ENCODE measurements at regions not wholly inside any gene's neighbourhood (a gene's known extent, or its start where the extent isn't known, plus 50 kb on each side); places are given as distances from the start of the nearest gene placed in this dataset.
"Not testable (repeated sequence)": the region's sequence is repeated elsewhere in the genome, so short reads cannot be mapped to it uniquely, and the experiment has no call there.

DNA sequence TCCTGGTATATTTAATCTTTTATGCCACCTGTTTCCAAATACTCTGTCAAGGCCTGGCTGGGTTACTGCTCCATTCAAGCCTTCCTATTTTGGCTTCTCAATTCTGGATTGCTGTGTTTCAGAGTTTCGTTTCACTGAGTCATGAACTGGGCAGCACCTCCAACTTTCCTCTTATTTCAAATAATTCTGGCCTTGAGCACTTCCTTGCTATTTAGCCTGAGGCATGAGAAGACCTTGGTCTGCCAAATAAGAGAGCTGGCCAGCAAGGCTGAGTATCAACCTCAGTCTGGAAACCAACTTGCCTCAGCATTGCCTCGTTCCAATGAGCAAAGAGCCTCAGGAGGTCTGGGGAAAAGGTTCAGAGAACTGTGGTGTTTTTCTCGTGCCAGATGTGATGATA, 66.6 kb downstream of the TNFAIP3 start:
- DNase-seq: peak in 8 of 56 donors; percentile 8 to 48 (median 20)

DNA sequence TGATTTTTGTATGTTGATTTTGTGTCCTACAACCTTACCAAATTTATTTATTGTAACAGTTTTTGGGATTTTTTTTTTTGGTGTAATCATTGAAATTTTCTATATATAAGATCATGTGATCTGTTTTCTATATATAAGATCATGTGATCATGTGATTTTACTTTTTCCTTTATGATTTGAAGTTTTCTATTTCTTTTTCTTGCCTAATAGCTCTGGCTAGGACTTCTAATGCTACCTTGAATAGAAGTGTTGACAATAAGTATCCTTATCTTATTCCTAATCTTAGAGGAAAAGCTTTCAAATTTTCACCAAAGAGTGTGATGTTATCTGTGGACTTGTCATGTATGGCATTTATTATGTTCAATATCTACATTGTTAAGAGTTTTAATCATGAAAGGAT, 69.7 kb downstream of the TNFAIP3 start:
- no peak for DNase-seq

DNA sequence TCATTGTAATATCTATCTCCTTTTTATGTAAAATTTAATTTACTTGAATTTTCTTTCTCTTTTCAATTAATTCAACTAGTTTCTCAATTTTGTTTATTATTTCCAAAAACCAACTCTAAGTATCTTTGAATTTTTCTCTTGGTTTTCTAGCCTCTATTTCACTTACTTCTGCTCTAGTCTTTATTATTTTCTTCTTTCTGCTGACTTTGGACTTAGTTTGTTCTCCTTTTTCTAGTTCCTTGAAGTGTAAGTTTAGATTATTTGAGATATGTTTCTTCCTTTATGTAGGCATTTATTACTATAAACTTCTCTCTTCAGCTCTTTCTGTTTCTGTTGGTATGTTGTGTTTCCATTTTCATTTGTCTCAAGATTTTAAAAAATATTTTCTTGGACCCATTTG, 70.8 kb downstream of the TNFAIP3 start:
- no peak for DNase-seq

DNA sequence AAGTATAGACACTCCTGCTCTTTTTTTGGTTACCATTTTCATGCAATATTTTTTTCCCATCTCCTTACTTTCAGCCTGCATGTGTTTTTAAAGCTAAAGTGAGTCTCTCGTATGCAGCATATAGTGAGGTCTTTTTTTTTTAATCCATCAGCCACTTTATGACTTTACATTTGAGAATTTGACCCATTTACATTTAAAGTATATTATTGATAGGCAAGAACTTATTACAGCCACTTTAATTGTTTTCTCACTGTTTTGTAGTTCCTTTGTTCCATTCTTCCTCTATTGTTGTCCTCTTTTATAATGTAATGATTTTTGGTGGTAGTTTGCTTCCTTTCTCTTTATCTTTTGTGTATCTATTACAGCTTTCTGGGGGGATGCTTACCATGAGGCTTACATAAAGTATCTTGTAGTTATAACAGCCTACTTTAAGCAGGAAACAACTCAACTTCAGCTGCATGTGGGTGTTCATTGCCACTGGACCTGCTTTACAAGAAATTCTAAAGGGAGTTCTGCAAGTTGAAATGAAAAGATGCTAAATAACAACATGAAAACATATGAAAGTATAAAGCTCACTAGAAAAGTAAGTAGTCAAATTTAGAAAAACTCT, 71.8 kb downstream of the TNFAIP3 start:
- DNase-seq: no peak

DNA sequence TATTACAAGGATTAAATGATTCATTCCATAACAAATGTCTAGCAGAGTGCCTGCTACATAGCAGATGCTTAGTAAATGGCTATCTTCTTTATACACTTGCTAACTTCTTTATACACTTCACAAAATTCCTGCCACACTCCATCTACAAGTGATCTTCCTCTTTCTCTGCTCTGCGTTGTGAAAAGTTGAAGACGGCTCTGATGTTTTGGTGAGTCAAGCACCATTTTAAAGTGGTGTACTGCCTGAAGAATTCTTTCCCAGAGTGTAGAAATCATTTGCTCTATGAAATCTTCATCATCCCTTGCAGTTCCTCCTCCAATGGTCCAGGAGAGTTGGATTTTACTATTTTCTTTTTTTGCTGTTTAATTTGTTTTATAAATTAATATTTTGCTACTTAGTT, 74.9 kb downstream of the TNFAIP3 start:
- no peak for DNase-seq

DNA sequence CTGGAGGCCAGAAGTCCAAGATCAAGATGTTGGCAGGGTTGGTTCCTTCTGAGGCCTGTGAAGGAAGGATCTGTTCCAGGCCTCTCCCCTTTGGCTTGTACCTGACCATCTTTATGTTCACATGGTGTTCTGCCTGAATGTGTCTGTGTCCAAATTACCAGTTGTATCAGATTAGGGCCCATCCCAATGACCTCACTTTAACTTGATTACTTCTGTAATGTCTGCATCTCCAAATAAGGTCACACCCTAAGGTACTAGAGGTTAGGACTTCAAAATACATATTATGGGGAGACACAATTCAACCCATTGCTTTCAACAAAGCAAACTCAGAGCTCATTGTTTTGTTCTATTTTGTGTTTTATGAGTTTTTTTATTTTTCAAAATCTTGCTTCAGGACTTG, 75.7 kb downstream of the TNFAIP3 start:
- DNase-seq: no peak

DNA sequence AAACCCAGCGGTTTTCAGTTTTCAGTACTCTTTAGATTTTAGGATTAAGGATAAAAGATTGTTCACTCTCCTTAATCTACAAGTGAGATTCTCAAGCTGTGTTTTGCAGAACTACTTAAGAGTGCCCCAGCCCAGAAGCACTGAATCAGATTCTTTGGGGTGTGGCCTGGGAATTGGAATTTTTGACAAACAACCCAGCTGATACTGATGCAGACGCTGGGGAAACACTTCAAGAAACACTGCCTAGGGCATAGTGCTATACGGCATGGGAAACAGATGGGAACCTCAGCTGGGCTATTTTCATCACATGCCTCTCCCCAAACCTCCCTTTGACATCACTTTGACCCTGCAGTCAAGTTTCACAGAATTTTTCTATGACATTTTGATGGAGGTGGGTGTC, 77.3 kb downstream of the TNFAIP3 start:
- not testable (repeated sequence) for DNase-seq

DNA sequence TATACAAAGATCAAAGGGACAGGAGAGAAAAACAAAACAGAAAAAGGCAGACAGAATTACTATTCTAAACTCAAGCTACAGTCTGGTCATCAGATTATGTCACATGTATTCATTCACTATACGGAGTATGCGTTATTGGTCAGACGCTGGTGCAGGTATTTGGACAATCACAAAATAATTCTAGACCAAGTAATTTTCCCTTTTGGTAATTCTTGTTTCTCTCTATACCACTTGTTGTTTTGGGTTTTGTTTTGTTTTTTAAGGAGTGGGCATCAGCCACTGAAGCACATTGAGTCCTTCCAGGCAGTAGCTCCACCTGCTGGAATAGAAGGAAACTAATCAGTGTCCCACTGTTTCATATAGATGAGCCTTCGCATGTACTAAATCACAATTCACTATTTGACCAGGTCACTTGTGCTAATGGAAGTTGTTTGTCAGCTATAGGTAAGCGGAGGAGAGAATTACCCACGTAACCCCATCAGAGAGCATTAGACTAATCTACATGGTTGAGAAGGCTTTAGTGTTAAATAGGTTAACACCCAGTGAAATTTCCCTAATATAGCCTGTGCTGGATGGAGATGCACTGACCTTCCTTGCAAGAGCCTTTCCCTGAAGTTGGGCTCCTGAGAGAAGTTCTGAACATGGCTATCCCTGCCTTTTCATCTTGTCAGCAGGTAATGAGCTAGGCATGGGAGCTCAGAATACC, 77.9 kb downstream of the TNFAIP3 start:
- DNase-seq: no peak

DNA sequence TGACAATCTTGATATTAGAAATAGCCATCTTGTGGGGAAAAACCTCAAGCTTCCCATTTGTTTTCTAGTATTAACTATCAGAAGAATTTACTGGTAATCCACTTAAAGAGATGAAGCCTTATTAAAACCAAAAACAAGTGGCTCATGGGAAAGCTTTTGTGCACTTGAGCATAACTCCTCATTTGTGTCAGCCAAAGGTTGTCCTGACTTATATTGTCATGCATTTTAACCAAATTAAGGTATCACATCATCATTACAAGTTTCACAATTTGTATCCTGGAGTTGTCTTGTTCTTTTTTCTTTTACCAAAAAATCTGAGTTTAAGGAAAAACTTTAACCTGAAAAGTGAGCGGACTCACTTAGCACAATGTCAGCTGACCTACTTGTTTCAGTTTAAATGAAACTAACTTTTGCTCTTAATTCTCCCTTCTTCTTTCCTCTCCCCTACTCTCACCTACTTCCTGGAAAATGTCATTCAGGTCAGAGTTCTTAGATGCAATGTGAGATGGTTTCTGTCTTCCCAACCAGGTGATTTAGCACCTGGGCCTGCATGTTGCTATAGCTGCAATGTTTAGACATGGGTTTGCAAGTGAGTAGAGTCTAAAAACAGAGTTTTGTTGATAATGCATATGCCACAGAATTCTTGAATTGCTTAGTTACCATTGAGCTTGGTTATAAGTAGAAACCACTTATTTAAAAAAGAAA, 82.8 kb downstream of the TNFAIP3 start:
- no peak for DNase-seq

DNA sequence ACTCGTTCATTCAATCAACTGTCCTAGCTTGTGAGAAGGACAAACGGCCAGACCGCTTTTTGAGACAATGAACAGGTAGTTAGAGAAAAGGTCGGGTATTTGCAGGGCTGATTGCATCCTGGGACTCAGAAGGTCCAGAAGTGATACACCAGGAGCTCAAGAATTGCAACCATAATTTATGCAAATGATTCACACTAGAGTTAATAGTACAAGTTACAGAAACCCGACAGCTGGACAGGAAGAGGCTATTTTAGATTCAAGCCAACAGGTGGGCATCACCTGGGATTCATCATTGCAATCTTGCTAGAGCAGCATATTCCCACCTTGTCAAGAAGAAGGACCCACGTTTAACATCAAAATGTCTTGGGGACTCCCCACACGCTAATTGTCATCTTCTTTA, 83.5 kb downstream of the TNFAIP3 start:
- DNase-seq: no peak

DNA sequence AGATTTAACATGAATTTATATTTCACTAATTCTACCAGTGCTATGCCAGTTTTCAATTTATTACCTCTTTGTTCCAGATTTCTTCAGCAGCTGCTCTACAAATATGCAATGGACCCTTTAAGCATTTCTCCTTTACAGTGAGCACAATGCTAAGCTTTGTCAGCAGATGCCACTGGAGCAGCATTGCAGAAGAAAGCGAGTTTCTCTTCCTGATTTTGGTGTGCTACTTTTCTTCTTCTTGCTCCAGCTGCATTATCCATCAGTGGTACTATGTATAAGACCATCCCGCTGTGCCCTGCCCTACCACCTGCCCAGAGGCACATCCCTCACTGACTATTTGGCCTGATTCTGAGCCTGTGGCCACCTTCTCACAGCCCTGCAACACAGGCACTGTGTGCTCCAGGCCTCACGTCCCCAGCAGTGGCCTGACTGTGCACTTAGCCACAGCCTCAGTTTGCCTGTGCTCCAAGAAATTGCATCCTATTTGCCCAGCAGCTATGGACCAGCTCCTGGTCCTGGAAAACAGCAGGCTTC, 84.1 kb downstream of the TNFAIP3 start:
- peak in 1 of 56 donors; percentile 4 for DNase-seq

DNA sequence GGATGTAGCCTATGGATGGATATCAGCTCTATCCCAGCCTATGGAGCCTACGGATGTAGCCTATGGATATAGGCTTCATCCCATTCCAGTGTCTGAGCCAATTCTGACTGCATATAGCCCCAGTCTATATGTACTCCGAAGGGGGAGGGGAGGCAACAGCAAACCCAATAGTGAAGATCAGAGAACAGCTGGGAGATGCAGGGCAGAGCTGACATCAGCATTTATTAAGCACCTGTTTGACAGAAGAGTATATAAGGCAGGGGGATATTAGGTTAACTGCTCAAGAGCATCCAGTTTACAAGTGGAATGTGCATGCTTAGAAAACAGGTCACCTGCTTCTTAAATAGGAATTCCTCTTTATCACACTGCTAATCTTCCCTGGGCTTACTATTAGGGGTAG, 85.2 kb downstream of the TNFAIP3 start:
- no peak for DNase-seq

DNA sequence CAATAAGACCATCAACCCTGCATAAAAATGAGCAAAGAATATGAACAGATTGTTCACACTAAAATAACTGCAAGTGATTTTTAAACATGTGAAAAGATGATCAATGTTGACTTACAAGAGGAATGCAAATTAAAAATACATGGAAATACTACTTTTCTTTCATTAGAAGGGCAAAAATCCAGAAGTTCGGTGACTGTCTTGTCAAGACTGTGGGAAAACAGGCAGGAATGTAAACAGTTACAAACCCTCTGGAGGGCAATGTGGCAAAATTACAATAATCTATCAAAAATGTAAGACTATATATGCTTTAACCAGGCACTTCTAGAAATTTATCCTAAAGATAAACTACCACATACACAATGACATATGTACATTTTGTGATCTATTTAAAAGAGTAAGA, 86.7 kb downstream of the TNFAIP3 start:
- DNase-seq: no peak

DNA sequence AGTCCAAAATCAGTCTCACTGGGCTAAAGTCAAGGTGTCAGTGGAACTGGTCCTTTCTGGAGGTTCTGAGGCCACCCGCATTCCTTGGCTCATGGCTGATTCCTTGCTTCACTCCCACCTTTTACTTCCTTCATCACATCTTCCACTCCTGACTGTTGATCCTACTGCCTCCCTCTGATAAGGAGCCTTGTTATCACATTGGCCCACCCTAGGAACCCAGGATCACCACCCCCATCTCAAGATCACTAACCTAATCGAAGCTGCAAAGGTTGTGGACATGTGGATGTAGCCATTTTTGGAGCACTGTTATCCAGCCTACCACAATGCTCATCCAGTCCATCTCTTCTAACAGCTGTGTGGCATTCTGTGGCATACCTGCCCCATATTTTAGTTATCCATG, 87.2 kb downstream of the TNFAIP3 start:
- no peak for DNase-seq

DNA sequence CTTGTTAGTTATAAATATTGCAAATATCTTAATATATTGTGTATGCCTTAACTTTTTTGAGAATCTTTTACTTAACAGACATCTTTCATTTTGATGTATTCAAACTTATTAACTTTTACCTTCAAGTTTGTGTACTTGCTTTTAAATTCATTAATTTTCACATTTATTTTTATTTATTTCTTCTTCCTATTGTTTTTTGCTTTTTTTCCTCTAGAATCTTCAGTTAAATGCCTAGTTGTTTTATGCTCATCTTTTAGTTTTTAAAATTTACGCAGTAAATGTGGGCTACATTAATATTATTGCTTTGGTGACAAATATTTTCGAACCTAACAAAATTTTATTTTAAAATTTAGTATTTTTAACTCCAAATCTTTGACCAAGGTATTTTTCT, 89.0 kb downstream of the TNFAIP3 start:
- DNase-seq: no peak

DNA sequence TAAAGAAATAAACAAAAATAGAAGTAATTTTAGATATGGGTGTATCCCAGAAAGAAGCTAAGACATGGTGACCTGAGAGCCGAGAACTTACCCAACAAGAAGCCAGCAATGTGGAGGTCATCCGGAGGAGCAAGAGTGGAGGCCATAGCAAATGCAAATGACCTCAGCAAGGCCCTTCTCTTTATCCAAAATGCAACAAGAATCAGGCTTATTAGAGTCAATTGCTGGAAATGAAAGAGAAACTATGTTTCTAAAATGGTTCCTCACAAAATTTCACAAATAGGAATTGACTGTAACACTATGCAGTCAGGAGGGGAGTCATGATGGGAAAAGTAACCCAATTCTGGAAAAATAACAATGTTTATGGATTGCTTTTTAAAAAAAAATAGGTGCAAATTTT, 90.4 kb downstream of the TNFAIP3 start:
- no peak for DNase-seq

DNA sequence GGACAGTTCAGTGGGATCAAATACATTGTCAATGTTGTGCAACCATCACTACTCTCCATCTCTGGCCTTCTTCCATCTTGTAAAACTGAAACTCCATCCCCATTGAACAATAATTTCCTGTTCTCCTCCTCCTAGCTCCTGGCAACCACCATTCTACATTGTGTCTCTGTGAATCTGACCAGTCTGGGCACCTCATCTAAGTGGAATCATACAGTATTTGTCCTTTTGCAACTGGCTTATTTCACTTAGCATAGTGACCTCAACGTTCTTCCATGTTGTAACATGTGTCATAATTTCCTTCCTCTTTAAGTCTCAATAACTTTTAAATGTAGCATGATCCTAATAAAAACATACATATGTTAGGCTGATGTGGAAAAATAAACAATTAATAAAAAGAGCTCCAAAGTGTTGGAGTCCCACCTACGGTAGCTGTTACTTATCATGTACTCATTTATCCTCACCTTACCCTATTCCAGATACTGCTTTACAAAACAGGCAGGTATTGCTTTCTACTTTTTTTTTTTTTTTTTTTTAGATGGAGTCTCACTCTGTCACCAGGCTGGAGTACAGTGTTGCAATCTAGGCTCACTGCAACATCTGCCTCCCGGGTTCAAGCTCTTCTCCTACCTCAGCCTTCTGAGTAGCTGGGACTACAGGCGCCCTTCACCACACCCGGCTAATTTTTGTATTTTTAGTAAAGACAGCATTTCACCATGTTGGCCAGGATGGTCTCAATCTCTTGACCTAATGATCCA, 91.9 kb downstream of the TNFAIP3 start:
- DNase-seq: no peak

DNA sequence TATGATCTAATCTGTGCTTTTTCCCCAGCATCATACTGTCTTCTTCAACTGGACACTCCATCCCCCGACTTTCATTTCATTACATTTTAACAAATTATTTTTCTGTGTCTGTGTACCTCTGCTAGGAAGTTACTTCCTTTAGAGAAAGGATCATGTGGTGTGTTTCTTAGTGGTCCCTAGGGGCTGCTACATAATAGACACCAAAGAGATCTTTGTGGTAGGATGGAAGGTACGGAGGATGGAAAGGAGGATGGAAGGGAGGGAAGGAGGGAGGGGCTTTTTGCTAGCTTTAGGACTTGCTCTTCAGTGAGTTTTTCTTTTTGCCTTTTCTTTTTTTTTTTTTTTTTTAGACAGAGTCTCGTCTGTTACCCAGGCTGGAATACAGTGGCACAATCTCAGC, 95.7 kb downstream of the TNFAIP3 start:
- no peak for DNase-seq

DNA sequence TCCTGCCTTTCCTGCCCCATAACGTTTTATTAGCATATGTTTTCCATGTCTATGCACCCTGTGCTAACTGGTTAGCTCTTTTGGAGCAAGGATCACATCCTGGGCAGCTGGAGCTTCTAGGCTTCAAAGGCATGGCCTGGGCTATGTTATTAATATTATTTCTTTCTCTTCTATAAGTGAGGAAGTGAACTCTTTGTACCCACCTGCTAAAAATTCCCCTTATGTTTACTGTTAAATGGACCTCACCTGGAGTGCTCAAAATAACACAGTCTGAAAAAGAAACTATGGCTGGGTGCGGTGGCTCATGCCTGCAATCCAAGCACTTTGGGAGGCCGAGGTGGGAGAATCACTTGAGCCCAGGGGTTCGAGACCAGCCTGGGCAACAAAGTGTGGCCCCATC, 97.8 kb downstream of the TNFAIP3 start:
- DNase-seq: no peak

DNA sequence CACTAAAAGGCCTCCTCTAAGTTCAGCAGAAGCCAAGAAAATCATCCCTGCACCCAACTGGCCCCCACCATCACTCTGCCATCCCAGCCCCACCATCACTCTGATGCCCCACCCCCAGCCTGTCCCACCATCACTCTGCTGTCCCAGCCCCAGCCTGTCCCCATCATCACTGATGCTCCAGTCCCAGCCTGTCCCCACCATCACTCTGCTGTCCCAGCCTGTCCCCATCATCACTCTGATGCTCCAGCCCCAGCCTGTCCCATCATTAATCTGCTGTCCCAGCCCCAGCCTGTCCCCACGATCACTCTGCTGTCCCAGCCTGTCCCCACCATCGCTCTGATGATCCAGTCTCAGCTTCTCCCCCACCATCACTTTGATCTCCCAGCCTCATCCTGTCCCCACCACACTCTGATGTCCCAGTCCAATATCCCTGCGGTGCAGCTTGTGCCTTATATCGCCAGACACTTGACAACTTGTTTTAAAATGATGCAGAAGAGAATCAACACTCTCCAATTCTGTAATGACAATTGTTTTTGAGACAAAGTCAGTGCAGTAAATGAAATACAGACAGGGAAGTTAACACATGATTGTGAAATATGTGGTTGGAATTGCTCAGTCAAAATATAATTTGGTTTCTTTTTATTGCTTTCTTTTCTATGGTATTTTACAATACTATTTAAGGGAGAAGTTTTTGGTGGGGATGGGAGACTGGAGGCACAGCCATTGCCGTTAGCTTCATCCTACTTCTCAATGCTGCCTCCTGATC, 100.8 kb downstream of the TNFAIP3 start:
- DNase-seq: no peak

DNA sequence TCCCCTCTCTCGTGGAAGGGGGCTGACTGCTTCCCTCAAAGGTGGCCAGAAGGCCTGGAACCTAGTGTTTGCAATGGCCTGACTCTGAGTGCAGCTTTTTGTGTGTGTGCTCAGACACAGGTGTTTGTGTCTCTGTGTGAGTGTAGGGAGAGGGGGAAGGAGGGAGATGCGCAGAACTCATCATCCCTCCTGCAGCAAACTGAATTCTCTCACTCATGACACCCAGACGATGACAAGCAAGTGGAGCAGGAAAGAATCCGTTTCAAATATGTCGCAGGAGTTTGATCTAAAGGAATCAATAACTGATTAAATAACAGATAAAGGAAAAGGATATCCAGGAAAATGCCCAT, 101.4 kb downstream of the TNFAIP3 start:
- DNase-seq: no peak

Data from nucleus accumbens (tissue), 56 donors.